Stimulated activated CD4-positive, alpha-beta T cell treated with anti-CD3 and anti-CD28 coated beads, TNF-alpha, amount 100 ng/mL, for 24 hours (primary cell): ENCODE measurements at regions not wholly inside any gene's neighbourhood (a gene's known extent, or its start where the extent isn't known, plus 50 kb on each side); places are given as distances from the start of the nearest gene placed in this dataset.

Experiments
- DNase-seq, 3 experiments: peaks; one replicate each; pipeline ENCODE4 v3.0.0-alpha.2; 2020; ENCODE audit warnings: low read depth in 3 of 3

- no peak for DNase-seq
Measured at GRCh38 chr2:240226672-240227537, 86.4 kb upstream of the OTOS start.

DNA sequence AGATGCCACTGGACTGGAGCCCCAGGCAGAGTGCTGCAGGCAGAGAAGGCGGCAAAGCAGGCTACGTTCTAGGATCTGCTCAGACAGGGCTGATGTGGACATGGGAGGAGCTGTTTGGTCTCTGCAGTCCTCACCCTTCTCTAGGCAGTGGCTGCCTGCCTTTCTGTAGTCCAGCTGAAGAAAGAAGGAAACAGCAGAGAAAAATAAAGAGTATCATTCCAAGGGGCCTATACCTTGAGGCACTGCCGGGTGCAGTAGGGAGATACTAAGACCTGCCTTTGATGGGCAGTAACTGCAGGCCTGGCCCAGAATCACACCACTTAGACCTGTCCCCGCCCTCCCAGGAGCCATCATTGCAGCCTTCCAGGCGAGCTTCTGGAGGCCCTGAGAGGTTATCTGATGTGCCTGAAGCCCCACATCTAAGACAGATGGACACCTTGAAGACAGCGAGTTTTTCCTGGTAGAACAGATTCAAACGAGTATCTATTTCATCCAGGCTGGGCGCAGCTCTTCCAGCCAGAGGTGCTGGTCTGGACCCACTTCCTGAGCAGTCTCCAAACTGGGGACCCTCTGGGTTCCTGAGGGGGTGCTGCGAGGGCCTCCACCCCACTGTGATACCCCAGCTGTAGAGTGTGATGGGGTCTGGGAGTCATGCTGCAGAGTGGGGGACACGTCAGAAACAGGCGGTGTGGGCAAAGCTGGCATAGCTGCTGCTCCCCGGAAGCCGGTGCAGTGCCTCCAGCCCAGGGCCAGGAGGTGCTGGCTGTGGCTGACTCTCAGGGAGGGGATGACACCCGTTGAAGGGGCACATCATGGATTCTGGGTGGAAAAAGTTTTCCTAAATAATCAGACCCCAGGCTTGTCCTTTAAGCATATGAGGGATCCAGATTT lies 87.3 kb upstream of the OTOS start:
- no peak for DNase-seq

GRCh38 chr2:240229005-240229404 lies 88.5 kb upstream of the OTOS start:
- no peak for DNase-seq

DNA sequence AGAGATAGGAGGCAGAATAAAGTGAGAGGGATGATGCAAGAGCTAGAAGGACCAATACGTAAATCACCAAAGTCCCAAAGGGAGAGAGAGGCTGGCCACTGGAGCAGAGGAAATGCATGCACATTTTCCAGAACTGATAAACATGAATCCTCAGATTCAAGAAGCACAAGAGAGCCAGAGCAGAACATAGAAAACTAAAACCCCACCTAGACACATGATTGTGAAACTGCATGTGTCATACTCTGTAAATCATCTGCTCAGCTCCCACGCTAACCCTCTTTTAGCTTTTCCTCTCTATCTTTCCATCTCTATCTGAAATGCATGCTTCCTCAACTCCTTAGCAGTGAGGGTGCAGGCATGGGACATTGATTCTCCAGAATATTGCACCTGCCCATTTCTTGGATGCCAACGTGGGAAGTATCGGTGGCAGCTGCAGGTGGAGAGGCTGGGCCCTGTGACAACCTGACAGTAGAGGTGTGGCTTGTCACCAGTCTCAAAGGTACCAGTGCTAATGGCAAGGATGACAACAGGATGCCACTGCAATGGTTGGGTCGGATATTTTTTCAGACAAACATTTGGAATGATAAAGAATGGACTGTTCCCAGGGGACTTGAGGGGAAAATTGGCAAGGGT lies 89.3 kb upstream of the OTOS start:
- no peak for DNase-seq

- DNase-seq = no peak
Measured at GRCh38 chr2:240230291-240230931, 90.0 kb upstream of the OTOS start.

DNA sequence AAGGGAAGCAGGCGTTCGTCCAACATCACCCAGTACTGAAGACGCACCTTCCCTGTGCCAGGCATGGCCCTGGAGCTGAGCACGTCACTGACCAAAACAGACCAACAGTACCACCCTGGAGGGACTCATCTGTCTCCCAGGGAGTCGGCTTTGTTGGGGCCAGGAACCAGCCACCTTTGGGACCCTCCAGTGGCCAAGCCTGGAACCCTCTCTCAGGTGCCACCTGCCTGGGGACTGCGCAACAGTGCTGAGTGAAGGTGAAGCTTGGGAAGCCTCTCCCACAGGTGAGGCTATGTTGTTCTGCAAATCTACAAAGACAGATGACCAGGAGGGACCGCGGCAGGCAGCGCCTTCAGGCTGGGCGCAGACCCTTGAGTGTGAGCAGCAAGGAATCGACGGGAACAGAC lies 91.4 kb upstream of the OTOS start:
- no peak for DNase-seq

- no peak for DNase-seq
Measured at GRCh38 chr2:240232264-240232915, 91.9 kb upstream of the OTOS start.

GRCh38 chr2:240232961-240233884 lies 92.8 kb upstream of the OTOS start:
- peak; percentile 45 to 78 (median 65) for DNase-seq

GRCh38 chr2:240233885-240234502 lies 93.5 kb upstream of the OTOS start:
- DNase-seq = no peak

- DNase-seq = no peak
Measured at GRCh38 chr2:240234503-240234951, 94.1 kb upstream of the OTOS start.

GRCh38 chr2:240235149-240235803 lies 94.8 kb upstream of the OTOS start:
- DNase-seq = no peak

- no peak for DNase-seq
Measured at GRCh38 chr2:240235811-240236210, 95.4 kb upstream of the OTOS start.

DNA sequence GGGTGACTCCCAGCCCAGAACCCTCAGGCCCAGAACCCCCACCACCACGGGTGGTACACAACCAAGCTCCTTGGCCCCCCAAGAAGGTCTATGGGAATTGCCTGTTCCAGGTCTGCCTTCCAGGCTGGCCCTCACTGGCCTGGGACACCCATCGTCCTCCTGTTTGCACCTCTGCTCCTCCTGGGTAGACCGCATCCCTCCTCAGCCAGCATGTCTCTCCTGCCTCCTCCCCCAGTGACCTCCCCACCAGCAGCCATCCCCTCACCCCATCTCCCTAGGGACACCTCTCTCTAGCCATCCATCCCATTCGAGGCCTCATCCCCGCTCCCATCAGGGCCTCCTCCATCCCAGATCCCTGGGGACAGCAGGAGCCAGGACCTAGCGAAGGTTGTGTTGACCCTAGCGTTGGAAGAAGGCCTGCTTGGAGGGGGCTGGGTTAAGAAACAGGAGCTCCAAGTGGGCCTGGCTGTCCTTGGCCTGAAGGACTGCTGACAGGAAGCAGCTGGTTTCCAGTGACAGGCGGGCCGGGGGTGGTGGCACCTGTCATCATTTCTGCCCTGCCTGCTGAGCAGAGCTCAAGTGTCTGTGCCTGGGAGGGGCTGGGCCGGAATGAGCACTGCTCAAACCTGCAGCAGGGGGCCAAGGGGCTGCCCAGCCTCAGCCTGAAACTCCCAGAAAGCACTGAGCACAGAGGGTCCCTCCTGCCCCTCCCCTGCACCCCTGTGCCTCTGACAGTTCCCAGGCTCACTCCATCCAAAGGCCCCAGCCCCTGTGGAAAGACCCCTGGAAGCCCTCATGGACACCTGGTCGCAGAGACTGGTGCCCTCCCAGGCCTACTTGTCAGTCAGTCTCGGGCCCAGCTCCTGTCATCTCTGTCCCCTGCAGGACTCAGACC lies 96.0 kb upstream of the OTOS start:
- no peak for DNase-seq

DNA sequence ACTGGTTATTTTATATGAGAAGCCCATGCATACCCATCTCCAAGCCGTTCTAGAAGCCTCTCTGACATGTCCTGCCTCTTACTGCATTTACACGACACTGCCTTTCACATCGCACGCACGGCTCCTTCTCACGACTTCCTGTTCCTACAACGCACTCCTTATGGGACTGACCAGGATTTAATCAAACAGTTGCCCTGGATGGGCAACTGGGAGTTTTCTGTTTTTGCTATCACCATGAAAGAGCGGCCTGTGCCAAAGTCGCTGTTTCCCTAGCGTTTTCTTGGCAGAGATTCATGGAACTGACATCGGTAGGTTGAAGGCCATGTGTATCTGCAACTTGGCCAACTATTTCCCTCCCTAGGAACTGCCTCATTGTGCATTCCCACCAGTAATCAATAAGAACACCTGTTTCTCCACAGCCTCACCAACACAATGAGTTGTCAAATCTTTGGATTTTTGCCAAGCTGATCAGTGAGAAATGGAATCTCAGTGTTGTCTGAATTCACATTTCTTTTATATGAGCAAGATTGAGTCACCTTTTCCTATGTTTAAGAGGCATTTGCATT lies 97.2 kb upstream of the OTOS start:
- no peak for DNase-seq

DNA sequence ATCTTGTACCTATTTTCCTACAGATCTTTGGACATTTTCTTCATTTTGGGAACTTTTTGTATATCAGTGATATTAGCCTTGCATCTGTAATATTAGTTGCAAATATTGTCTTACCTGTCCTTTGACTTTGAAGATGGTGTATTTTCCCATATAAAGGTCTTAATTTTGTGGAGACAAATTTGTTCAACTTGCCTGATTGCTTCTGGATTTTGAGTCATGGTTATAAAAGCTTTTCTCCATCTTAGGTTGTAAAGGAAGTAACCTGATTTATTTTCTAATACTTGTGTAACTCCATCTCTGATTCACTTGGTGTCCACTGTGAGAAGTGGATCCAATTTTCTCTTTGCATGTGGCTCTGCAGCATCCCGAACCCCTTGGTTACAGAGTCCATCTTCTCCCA lies 97.7 kb upstream of the OTOS start:
- no peak for DNase-seq

DNA sequence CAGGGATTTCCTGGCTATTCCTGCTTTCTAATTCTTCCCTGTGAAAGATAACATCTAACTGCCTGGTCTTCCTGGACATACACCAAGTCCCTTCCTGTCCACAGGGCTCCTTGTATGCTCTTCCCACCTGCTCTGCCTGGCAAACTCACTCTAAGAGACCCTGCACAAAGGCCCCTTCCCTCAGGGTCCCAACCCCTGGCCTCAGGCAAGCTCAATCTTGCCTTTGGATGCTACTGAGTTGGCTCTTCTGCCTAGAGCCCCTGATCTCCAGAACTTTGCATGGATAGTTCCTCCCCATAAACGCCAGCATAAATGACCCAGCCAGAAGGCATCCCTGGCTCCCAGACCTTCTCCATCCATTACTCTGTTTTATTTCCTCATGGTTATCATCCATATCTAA lies 98.3 kb upstream of the OTOS start:
- DNase-seq = no peak

GRCh38 chr2:240239325-240239724 lies 98.9 kb upstream of the OTOS start:
- DNase-seq = no peak
